HEK293T (cell line): ENCODE measurements at regions not wholly inside any gene's neighbourhood (a gene's known extent, or its start where the extent isn't known, plus 50 kb on each side); places are given as distances from the start of the nearest gene placed in this dataset.
"Not testable (repeated sequence)": the region's sequence is repeated elsewhere in the genome, so short reads cannot be mapped to it uniquely, and the experiment has no call there.

Experiments
- ELF4 ChIP-seq: fragments of 450-650 bp; IDR thresholded peaks from 2 replicates; pipeline ENCODE4 v1.6.1; 2017; ENCODE audit warnings: antibody characterized with exemption
- FOXK2 ChIP-seq: fragments of 450-650 bp; IDR thresholded peaks from 2 replicates; pipeline ENCODE4 v1.6.1; 2016; ENCODE audit warnings: mild to moderate bottlenecking
- FOXM1 ChIP-seq: fragments of 450-650 bp; IDR thresholded peaks from 2 replicates; pipeline ENCODE4 v1.6.1; 2017; ENCODE audit warnings: mild to moderate bottlenecking, borderline replicate concordance
- SP1 ChIP-seq: fragments of 450-650 bp; IDR thresholded peaks from 2 replicates; pipeline ENCODE4 v1.6.1; 2017
- TARDBP ChIP-seq: fragments of 450-650 bp; IDR thresholded peaks from 2 replicates; pipeline ENCODE4 v1.6.1; 2016
- TF ChIP-seq, protein P1 (sequence below): fragments of 450-650 bp; IDR thresholded peaks from 2 replicates; pipeline ENCODE4 v1.6.1; 2016

DNA sequence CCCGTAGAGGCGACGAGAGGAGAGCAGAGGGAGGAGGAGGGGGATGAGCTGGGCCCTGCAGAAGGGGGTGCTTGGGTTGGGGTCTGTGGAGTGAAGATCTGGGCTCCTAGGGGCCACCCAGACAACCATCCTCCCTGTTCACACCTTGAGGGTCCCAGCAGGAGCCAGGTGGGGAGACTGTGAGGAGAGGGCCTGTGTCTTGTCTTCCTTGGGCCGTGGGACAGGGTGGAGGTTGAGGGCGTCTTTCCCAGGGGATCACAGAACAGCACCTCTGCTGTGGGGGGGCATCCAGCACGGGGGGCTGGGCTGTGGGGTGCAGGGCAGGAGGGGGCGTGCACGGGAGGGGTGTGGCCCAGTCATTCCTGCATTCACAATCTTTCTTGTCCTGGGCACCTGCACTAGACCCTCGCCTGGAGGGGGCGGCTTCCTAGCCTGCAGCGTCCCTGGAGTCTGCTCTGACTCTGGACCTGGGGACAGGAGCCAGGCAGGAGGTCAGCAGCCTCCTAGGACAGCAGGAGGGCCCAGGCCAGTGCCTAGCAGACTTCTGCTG is 393.8 kb downstream of the TMEM121 start:
- TF ChIP-seq FOXM1, SP1, ELF4, FOXK2, TARDBP: not testable (repeated sequence)
- TF ChIP-seq, protein P1, sequence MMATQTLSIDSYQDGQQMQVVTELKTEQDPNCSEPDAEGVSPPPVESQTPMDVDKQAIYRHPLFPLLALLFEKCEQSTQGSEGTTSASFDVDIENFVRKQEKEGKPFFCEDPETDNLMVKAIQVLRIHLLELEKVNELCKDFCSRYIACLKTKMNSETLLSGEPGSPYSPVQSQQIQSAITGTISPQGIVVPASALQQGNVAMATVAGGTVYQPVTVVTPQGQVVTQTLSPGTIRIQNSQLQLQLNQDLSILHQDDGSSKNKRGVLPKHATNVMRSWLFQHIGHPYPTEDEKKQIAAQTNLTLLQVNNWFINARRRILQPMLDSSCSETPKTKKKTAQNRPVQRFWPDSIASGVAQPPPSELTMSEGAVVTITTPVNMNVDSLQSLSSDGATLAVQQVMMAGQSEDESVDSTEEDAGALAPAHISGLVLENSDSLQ, result not testable (repeated sequence)
